Stimulated activated naive CD8-positive, alpha-beta T cell treated with anti-CD3 and anti-CD28 coated beads, Interleukin-15, Interleukin-2, amounts not matched to agents 100 U/mL and 50 U/mL, for 24 hours (primary cell): ENCODE measurements at regions not wholly inside any gene's neighbourhood (a gene's known extent, or its start where the extent isn't known, plus 50 kb on each side); places are given as distances from the start of the nearest gene placed in this dataset.
"Not testable (repeated sequence)": the region's sequence is repeated elsewhere in the genome, so short reads cannot be mapped to it uniquely, and the experiment has no call there.

ENCODE experiments used
- ATAC-seq: fragments of 150-1000 bp; cut with Tn5 transposase; one replicate; pipeline ENCODE4 v1.10.0; 2021
- DNase-seq: peaks from one replicate; pipeline ENCODE4 v3.0.0; 2021

DNA sequence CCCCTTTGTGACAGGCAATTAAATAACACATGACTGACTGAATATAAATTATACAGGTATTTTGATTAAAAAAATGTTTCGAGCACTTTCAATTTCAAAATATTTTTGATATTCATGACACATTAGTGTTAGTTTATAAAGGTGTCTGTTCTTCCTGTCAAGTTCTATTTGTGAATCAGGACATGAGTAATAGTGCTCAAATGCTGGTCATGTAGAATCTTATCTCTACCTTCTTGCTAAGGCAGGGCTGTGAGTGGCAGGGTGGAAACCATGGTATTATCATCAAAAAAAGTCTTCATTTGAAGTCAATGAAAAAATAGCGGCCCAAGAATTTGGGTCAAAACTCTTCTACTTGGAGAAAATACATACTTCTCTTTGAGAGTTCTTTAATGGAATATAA, 250.2 kb downstream of the DACT1 start:
- ATAC-seq, result no peak

DNA sequence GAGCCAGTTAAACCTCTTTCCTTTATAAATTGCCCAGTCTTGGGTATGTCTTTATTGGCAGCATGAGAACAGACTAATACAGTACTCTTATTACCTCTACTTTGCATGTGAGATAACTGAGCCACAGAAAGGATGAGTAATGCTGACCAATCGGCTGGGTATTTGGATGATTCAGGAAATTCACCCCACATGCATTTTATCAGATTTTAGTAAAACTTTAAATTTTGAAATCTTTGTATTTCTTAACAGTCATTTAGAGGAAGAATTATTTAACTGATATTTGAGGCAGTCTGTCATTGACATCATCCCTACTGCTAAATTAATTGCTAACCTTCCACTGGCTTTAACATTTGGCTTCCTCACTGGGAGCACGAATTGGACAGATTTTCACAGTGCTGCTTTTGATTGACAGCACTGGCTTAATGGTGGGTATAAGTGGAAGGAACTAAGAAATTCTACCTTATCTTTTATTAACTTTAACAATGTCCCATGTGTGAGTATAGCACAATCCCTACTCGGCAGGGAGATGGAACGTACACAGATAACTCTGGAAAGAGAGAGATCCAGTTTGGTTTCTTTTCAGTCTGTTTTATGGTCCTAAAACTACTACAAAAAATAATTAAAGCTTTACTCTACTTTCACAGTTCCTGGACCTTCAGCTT, 261.0 kb downstream of the DACT1 start:
- DNase-seq, result no peak
- no peak for ATAC-seq

More for the DNA sequence above, 250.2 kb downstream of the DACT1 start:
- DNase-seq, result no peak

DNA sequence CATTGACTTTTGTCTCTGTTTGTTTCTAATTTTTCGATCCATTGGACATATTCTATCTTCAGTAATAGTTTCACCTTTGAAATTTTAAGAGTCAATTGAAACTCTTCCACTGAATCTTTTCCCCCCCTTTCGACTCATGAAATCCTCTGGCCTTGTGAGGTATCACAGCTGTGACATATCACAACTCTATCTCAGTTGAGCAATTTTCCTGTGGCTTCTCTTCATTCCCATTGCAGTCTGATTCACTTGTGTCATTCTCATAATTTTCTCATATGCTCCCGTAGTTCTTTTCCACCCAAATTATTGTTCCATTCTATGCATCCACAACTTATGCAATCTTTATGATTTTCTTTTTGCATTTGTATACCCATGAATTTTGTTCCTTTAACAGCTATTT, 261.6 kb downstream of the DACT1 start:
- DNase-seq (no peak), ATAC-seq (no peak)

DNA sequence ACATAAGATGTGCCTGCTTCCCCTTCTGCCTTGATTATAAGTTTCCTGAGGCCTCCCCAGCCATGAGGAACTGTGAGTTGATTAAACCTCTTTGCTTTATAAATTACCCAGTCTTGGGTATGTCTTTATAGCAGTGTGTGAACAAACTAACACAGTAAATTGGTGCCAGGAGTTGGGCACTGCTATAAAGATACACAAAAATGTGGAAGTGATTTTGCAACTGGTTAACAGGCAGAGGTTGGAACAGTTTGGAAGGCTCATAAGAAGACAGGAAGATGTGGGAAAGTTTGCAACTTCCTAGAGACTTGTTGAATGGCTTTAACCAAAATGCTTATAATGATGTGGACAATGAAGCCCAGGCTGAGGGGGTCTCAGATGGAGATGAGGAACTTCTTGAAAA, 264.1 kb downstream of the DACT1 start:
- ATAC-seq (no peak), DNase-seq (no peak)

DNA sequence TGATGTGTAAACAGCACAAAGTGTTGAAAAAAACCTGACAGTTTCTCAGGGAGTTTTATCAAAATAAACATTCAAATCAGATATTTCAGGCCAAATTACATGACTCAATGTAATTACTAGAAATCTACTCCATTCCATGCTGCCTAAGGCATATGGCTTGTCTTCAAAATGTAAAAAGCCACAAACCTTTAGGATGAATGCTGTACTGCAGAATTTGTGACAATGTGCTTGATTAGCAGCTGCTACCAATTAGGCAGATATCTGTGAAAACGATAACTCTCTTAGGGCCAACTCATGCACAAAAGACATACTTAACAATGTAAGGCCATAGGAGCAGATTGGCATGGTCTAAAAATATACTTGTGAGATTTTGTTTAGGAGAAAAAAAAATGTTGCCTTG, 267.0 kb downstream of the DACT1 start:
- DNase-seq (no peak), ATAC-seq (no peak)

DNA sequence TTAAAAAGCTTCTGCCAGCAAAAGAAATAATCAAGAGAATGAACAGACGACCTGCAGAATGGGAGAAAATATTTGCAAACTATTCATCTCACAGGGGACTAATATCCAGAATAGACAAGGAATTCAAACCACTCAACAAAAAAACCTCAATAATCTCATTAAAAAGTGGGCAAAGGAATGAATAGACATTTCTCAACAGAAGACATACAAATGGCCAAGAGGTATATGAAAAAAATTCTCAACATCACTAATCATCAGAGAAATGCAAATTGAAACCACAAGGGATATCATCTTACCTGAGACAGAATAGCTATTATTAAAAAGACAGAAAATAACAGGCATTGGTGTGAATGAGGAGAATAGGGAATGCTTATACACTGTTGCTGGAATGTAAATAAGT, 270.0 kb downstream of the DACT1 start:
- DNase-seq (no peak), ATAC-seq (no peak)

DNA sequence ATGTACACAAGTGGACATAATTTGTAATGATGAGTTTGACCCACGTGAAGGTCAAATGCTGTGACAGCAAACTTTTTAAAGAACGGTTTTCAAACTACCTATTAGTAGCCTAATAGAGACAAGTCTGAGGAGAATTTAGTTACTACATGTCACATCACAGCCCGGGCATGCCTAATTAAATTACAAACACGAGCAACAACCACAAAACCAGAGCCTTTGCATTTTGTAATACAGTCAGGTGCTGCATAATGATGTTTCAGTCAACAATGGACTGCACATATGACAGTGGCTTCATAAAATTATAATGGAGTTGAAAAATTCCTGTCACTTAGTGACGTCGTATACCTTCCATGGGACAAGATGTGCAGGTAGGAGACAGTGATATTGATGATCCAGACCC, 274.5 kb downstream of the DACT1 start:
- DNase-seq (no peak), ATAC-seq (no peak)

DNA sequence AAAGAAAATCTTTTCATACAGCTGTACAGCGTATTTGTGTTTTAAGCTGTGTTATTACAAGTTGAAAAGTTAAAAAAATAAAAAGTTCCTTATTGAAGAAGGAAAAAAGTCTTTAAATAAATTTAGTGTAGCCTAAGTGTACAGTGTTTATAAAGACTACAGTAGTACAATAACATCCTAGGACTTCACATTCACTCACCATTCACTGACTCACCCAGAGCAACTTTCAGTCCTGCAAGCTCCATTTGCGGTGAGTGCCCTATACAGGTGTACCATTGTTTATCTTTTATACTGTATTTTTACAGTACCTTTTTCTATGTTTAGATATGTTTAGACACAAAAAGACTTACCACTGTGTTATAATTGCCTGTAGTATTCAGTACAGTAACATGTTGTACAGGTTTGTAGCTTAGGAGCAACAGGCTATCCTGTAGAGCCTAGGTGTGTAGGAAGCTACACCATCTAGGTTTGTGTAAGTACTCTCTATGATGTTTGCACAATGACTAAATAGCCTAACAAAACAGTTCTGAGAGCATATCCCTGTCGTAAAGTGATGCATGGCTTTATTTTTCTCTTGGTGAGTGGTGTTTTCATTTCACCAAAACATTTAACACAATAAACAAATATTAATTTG, 275.2 kb downstream of the DACT1 start:
- no peak for ATAC-seq
- no peak for DNase-seq

DNA sequence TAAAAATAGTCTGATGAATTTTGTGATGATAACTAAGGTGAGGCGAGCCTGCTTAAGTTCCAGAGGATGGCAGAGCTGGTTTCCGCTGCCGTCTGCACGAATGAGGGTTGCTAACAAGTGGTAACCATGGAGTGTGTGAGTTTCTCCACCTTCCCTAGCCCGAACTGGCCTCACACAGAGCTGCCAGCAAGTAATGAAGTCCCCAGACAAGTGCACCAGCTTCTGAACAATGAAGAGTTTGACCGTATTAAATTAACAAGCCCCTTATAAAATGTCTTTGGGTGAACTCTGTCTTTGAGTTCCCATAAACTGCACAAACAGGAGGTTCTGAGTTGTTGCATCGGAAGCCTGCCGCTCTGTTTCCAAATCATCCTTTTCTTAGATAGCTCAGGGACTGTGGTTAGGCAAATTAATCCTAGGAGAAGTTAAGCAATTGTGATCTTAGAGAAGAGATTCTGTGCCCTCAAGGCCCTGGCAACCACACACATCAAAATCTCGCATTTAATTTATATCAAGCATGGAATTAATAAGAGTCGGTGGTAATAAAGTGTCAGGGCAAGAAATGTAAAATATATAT, 274.1 kb upstream of the DAAM1 start:
- no peak for DNase-seq
- ATAC-seq, result no peak

DNA sequence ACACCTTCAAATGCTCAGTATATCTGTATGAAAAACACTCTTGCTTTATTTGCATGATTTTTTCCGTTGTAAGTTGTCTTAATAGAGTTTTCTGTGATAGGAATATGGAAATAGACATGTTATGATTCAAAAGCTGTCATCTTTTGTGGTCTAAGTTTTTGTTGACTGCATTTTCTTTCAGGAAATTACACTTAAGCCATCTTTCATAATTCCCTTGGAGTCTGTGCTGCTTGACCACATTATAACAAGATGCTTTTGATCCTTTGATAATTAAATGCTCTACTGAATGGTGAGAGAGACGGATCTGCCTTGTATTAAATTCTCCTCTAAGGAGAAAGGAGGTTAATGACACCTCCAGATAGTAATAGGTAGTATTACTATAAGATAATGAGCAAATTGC, 272.8 kb upstream of the DAAM1 start:
- ATAC-seq (no peak), DNase-seq (no peak)

DNA sequence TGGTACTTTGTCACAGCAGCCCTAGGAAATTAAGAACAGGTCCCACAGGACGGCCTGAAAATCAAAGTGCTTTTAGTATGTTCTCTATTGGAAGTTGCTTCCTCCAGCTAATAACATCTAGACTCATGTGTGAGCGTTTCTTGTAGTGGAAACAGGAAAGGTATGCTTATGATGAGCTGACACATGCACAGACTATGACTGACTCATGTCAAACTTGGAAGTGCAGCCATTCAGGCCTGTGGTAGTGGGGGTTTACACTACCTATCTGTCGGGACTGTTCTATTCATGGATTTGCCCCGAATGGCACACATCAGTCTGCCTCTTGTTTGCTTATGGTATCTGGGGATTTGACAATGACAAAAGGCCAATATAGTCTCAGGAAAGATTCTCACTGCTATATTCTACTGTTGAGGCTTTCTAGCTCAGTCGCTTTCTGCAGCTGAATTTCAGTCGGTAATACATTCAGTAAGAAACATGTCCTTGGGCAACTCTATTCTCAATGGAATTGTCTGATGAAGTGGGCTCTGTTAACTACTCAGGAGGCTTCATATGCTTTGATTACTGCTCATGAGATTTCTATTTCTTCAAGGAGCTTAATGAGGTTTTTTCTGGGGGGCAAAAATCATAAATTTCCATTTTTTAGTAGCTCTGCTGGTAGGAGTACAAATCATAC, 270.3 kb upstream of the DAAM1 start:
- no peak for ATAC-seq
- DNase-seq, result no peak

DNA sequence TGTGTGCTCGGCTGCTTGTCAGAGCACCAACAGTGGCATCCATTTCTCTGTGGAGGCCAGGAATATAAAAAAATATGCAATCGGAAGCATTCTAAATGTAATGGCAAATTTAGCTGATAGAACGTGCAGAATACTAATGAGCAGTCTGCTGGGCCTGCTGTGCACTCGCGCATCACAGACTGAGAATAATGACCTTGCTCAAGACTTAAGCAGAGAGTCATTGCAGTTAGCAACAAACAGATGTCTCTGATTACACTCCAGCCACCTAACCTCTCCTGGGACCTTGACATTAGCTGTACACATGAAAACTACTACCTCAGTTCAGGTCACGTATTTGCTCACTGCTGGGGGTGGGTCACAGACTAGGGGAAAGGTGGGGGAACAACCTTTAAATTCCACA, 269.2 kb upstream of the DAAM1 start:
- no peak for ATAC-seq
- no peak for DNase-seq

DNA sequence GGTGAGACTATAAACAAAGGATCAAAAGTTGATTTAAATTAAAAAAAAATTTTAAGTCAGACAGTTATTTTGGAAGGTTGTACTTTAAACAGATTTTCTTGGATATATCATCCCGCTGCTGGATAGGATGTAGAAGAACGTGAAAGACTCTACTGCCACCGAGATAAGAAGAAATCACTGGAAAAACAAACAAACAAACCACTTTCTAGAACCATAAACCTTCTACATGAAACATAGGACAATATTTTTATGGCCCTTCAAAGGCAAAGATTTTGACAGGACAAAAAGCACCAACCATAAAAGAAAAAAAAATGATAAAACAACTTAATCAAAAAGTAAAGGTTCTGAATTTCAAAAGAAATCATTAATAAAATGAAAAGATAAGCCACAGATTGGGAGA, 268.2 kb upstream of the DAAM1 start:
- no peak for ATAC-seq
- DNase-seq, result no peak

DNA sequence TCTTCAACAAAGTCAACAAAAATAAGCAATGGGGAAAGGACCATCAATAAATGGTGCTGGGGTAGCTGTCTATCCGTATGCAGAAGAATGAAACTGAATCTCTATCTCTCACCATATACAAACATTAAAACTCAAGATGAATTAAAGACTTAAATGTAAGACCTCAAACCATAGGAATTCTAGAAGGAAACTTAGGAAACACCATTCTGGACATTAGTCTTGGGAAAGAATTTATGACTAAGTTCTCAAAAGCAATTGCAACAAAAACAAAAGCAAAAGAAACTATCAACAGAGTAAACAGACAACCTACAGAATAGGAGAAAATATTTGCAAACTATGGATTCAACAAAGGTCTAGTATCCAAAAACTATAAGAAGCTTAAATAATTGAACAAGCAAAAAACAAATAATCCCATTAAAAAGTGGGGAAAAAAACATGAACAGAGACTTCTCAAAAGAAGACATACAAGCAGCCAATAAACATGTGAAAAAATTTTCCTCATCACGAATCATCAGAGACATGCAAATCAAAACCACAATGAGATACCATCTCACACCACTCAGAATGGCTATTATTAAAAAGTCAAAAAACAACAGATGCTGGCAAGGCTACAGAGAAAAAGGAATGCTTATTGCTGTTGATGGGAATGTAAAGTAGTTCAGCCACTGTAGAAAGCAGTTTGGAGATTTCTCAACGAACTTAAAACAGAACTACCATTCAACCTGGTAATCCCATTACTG, 266.1 kb upstream of the DAAM1 start:
- not testable (repeated sequence) for DNase-seq, ATAC-seq

DNA sequence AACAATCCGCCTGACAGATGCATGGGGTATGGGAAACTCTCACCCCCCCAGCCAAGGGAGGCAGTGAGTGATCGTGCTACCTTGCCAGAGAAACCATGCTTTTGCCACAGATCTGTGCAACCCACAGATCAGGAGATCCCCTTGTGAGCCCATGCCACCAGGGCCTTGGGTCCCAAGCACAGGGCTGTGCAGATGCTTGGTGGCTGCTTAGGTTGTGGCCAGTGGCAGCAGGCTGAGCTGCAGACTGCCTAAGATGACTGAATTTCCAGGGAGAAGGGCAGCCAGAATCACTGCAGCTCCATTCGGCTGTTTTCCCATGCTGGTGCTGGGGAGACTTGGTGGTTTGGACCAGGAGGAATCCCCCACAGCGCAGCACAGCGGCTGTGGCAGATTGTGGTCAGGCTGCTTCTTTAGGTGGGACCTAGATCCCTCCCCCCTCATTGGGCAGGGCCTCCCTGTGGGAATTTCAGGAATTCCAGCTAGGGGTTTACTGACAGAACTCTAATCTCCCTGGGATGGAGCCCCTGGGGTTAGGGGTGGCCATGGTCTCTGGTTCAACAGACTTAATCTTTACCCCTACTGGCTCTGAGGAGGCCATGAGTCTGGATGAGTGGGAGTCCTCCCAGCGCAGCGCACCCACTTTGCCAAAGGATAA, 264.6 kb upstream of the DAAM1 start:
- no peak for ATAC-seq

DNA sequence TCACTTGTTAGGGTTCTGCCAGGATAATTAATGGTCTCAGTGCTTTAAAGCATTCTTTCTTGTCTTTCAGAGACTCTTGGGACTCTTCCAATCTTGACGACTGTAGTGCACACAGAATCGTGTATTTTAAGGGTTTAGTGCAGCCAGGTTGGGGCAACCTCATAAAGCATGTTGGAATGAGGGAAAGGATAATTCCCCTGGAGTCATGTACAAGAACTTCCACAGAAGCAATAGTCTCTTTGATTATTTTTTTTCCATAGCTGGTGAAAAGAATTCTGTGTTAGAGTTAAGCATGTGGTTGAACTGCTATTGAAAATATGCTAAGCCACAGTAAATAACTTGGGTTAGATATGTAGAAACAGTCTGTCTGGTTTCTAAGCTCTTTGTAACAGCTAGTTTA, 246.8 kb upstream of the DAAM1 start:
- ATAC-seq (no peak), DNase-seq (no peak)

More for the DNA sequence above, 264.6 kb upstream of the DAAM1 start:
- DNase-seq, result no peak

DNA sequence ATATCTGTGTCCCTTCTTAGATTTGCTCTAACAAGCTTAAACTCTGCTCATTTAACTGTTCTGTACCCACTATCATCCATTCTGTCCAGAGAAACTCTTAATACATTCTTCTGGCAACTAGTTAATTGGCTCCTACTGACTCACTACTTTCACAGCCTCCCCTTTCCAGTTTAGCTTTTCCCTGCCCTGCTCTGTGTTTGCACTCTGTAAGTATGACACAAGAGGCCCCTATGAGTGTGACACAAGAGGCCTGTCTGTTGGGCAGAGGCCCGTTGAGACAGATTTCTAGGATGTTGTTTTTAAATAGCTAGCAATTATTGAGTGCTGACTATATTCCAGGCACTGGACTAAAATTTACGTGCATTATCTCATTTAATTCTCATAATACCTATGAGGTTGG, 246.0 kb upstream of the DAAM1 start:
- no peak for ATAC-seq
- no peak for DNase-seq

DNA sequence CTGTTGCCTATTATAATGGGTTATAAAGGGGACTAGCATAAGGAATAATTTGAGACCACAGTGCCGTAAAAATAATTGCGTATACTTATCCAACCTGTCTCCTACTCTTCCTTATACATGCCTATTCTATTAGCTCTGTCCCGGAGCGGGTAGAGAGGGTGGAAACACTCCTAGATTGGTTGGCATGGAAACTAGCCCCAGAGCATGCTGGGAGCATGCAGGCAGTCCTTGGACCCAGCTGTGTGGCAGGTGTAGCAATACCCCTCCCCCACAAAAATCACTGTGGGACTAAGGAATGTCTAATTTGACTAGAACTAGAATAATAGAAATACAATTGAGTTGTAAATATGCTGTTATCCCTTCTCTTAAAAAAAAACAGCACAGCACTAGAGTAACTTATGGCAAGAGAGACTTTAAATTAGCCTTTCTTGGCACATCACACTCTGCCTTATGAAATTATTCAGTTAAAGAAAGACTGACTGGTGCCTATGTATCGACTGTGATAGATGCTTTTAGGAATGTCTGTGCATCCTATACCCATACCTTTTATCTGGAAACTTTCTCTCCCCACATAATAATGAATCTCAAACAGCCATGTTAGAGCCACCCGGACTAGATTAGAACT, 244.0 kb upstream of the DAAM1 start:
- ATAC-seq, result no peak

DNA sequence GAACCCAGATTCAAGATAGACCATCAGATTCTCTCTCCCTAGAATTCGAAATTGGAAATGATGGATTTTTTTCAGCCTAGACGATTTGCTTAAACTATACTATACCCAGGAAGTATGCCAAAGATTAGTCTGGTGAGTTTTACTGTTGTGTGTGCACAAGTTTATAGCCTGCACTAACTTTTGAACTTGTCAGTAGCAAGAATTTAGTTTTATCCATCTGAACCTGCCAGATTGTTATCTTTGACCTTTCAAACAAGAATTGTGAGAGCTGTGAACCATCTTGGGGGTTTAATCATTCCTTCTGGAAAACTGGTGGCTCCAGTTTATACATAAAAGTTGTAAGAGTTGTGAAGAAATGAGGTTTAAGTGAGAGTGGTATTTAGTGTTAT, 243.5 kb upstream of the DAAM1 start:
- DNase-seq (no peak), ATAC-seq (no peak)

More for the DNA sequence above, 244.0 kb upstream of the DAAM1 start:
- no peak for DNase-seq

DNA sequence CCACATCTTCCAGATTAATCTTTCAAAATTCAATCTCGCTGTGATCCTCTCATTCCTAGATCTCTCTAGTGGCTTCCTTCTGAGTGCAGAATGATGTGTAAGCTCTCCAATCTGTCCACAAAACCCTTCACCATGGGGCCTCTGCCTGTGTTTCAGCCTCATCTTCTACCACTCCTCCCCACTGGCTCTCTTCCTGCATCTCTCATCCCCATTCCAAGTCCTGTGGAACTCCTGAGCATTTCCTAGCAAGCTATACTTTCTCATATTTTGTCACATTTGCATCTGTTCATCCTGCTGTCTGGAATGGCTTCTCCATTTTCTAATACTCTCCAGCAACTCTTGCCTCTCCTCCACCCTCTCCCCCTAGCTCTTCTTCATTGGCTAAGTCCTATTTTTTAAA, 242.0 kb upstream of the DAAM1 start:
- DNase-seq, result no peak
- ATAC-seq, result no peak

DNA sequence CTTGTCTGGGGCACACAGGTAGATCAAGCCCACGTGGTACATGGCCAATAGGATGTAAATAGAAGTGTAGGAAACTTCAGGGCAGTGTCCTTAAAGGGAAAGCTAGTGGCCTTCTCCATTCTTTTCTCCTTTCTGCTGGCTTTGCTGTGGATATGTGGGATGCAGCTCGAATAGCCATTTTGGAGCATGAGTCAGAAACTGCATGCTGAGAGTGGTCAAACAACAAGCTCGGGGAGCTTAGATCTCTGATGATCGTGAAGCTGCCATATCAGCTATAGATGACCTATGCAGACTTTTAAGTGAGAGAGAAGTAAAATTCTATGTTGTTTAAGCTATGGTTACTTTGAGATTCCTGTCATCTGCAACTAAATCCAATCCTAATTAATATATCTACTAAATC, 241.3 kb upstream of the DAAM1 start:
- no peak for DNase-seq
- no peak for ATAC-seq
